Stimulated activated effector memory CD8-positive, alpha-beta T cell treated with anti-CD3 and anti-CD28 coated beads, Interleukin-12 subunit alpha, Interleukin-12 subunit beta, amount 100 ng/mL, for 72 hours (primary cell): ENCODE measurements at regions not wholly inside any gene's neighbourhood (a gene's known extent, or its start where the extent isn't known, plus 50 kb on each side); places are given as distances from the start of the nearest gene placed in this dataset.
"Not testable (repeated sequence)": the region's sequence is repeated elsewhere in the genome, so short reads cannot be mapped to it uniquely, and the experiment has no call there.

Experiments
- ATAC-seq: fragments of 150-1000 bp; cut with Tn5 transposase; 2 replicates; pipeline ENCODE4 v1.10.0; 2021
- DNase-seq, 2 donors: peaks; one replicate each; pipeline ENCODE4 v3.0.0; 2021 to 2022; ENCODE audit warnings: low spot score in 2 of 2
- H3K27ac Mint-ChIP-seq: one replicate; pipeline ENCODE4 v1.8.0; 2022; ENCODE audit warnings: mild to moderate bottlenecking, mixed read lengths
- H3K36me3 Mint-ChIP-seq: one replicate; pipeline ENCODE4 v1.8.0; 2022; ENCODE audit warnings: mild to moderate bottlenecking, mixed read lengths
- H3K4me1 Mint-ChIP-seq: one replicate; pipeline ENCODE4 v1.8.0; 2022; ENCODE audit warnings: mixed read lengths
- H3K4me3 Mint-ChIP-seq: one replicate; pipeline ENCODE4 v1.8.0; 2022; ENCODE audit warnings: mild to moderate bottlenecking, mixed read lengths
- H3K9me3 Mint-ChIP-seq: one replicate; pipeline ENCODE4 v1.8.0; 2022; ENCODE audit warnings: mixed read lengths

DNA sequence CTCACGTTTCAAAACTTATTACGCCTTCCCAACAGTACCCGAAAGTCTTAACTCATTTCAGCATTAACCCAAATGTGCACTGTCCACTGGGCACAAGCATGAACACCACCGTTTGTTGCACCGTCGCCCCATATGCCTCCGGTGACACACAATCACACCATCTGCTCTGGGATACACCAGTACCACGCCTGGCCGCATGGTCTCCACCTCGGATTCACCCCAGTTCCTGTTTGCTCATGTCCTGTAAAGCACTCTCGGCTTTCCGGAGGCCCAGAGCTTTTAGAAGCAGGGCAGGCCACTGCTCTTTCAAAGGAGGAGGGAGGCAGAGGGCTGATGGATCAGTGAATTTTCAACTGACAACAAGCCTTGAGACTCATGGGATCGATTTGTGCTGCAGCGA lies 1570.0 kb upstream of the DEFB115 start:
- no peak for ATAC-seq
- H3K27ac Mint-ChIP-seq: no peak overlapping the region
- H3K36me3 Mint-ChIP-seq: no peaks in the 10 kb centered on the region
- no peak for DNase-seq
- H3K9me3 Mint-ChIP-seq: peaks cover 13% of the 10 kb centered on the region
- H3K4me3 Mint-ChIP-seq: no peak overlapping the region
- no peaks in the 10 kb centered on the region for H3K4me1 Mint-ChIP-seq

DNA sequence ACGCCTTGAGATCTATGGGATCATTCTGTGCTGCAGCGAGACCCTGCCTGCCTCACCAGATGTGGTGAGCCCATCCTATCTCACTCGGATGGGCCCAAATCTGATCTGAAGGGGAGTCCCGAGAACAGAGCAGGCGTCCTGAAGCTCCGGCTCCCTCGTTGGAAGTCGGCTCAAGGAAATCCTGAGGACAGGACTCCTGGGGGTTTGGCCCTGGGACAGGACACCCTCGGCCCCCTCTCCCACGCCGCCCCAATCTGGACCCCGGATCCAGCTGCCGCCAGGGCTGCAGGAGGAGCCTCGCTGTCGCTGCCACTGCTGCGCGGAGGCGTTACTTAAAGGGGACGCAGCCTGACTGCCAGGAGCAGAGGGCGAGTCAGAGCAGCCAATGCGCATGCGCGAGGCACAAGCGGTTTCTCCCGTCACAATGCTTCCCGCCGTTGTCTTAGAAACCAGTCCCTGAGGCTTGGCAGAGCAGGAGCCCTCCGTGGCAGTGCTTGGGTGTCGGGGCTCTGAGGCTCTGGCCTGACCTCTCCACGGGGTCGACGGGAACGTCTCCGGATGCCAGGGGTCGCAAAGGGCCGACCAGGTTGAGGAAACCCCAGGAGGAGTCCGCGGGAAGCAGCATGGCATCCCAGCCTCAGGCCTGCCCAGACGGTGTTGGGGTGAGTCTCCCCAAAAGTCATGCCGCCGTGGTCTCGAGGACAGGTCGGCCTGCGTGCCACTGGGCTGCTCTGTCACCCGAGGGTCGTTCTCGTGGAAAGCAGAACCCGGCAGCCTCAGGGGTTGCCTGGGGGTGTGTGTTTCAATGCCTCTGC lies 1567.8 kb upstream of the DEFB115 start:
- no peak overlapping the region for H3K4me3 Mint-ChIP-seq
- no peaks in the 10 kb centered on the region for H3K36me3 Mint-ChIP-seq
- DNase-seq (no peak), ATAC-seq (no peak)
- peaks cover 13% of the 10 kb centered on the region for H3K9me3 Mint-ChIP-seq
- no peaks in the 10 kb centered on the region for H3K4me1 Mint-ChIP-seq
- no peak overlapping the region for H3K27ac Mint-ChIP-seq

DNA sequence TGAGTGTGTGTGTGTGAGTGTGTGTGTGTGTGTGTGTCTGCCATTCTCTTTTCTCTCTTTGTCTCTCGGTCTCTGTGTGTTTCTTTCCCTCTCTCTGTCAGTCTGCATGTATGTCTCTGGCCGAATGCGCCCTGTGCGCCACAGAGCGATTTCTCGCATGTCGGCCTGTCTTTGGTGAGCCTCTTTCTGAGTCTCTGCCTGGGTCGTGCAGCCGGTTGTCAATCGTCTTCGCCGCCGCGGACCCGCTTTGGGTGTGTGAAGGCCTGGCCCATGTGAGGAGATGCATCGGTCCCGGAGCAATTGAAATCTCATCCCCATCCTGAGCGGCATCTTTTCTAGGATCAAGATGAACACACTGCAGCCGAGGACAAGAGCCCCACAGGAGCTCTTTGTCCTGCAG lies 1567.2 kb upstream of the DEFB115 start:
- H3K36me3 Mint-ChIP-seq: no peaks in the 10 kb centered on the region
- H3K9me3 Mint-ChIP-seq: peaks cover 11% of the 10 kb centered on the region
- no peaks in the 10 kb centered on the region for H3K4me1 Mint-ChIP-seq
- no peak overlapping the region for H3K4me3 Mint-ChIP-seq
- no peak overlapping the region for H3K27ac Mint-ChIP-seq
- no peak for DNase-seq
- ATAC-seq: no peak

DNA sequence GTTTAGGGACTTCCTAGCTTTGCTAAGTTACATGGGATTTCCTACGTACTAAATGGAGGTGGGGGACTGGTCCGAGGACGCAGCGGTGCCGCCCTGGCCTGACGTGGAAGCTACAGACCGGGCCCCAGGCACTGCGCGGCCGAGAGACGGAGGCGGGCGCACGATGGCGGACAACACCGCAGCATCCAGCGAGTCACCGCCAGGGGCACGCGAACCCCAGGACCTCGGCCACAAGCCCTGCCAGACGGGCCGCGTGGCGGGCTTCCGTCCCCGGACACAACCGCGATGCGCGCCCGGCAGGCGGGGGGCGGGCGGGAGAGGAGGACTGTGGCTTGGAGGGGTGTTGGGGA lies 1516.9 kb upstream of the DEFB115 start:
- Mint-ChIP-seq H3K9me3 (peaks cover 11% of the 10 kb centered on the region), H3K36me3 (no peaks in the 10 kb centered on the region), H3K27ac (no peak overlapping the region), H3K4me3 (no peak overlapping the region), H3K4me1 (no peaks in the 10 kb centered on the region)
- ATAC-seq (no peak), DNase-seq (no peak)

DNA sequence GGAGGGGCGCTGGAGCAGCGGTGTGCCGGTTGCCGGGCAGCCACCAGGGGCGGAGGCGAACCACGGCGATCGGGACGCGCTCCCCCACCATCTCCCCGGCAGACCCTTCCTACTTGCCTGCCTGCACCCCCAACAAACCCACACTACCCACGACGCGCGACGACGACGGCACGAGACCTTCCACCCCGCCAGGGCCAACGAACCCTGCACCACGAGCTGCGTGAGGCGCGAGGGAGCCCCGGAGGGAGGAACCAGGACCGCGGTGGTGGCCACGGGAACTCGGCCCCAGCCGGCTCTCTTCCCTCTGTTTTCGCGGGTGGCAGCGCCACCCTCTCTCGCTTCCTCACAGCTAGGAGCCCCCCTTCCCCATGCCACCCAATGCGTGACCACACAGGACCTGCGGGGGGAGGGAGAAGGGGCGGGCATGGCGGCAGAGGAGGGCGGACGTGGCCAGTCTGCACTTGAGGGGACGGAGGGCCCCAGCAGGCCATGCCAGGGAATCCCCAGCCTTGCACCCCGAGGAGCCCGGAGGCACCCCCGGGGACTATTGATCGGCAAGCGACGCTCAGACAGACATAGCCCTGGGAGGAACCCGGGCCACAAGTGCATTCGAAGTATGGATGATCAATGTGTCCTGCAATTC lies 1516.4 kb upstream of the DEFB115 start:
- H3K4me3 Mint-ChIP-seq: no peak overlapping the region
- no peaks in the 10 kb centered on the region for H3K4me1 Mint-ChIP-seq
- ATAC-seq (no peak), DNase-seq (no peak)
- H3K27ac Mint-ChIP-seq: no peak overlapping the region
- peaks cover 11% of the 10 kb centered on the region for H3K9me3 Mint-ChIP-seq
- H3K36me3 Mint-ChIP-seq: no peaks in the 10 kb centered on the region

DNA sequence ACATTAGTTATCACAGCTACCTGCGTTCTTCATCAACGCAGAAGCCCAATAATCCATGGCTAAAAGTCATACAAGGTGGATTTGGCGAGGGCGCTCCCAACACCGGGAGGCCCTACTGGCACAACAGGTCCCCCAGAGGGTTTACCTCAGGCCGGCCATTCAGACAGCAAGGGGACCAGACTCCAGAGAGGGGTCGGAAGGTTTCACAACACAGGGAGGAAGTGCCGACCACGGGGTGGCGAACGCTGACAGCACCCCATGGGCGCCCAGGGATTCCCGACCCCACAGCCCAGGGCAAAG lies 1515.9 kb upstream of the DEFB115 start:
- no peaks in the 10 kb centered on the region for H3K36me3 Mint-ChIP-seq
- H3K4me3 Mint-ChIP-seq: no peak overlapping the region
- no peaks in the 10 kb centered on the region for H3K4me1 Mint-ChIP-seq
- peaks cover 11% of the 10 kb centered on the region for H3K9me3 Mint-ChIP-seq
- H3K27ac Mint-ChIP-seq: no peak overlapping the region
- DNase-seq (no peak), ATAC-seq (no peak)

DNA sequence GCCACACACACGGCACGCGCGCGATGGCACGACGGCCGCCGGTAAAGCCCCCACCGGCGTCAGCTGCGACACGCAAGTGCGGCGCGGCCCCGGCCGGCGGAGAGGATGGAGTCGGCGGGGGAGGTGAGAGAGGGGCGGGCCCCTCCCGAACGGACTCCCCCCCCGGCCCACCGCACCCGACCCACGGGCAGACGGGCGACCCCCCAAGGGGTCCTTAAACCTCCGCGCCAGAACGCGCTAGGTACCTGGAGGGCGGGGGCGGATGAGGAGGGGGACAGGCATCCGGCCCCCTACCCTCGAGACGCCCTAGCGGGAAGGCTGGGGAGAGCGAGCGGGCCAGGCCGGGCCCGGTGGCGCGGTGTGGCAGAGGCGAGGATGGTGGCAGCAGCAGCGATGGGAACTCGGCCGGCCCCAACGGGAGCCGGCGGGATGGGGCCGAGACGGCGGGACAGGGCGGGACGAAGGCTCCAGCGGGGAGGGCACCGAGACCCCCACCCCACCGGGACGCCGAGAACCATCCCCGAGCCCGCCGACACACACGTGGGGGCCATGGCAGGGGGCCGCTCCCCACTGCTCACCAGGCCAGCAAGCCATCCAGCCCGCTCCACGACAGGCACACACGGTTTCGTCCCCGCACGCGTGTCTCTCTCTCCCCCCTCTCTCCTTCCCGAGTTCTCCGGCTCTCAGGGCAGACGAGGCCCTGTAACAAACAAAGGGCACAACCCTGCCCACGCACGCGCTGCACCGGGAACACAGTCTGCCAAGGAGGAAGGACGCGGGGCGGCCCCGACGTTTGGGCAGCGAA lies 1515.4 kb upstream of the DEFB115 start:
- Mint-ChIP-seq H3K4me3 (no peak overlapping the region), H3K9me3 (peaks cover 12% of the 10 kb centered on the region), H3K4me1 (no peaks in the 10 kb centered on the region), H3K27ac (no peak overlapping the region), H3K36me3 (no peaks in the 10 kb centered on the region)
- DNase-seq (no peak), ATAC-seq (peak; percentile 28)

DNA sequence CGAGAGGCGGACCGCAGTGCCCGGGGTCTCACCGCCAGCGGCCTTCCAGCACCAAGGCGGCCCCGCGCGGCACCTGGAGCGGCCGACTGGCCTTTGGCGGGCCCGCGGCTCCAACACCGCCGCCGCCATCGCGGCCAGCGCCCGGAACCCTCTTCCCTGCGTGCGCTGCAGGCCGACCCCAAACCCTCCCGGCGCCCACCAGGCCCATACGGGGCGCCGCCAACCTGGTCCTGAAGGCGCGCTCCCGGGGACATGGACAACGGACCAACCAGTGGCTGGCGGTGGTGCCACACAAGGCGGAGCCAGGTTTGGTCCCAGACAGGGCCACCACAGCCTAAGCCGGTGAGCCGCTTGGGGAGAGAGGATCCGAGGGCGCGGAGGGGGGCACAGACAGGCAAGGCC lies 1514.8 kb upstream of the DEFB115 start:
- H3K27ac Mint-ChIP-seq: no peak overlapping the region
- H3K4me3 Mint-ChIP-seq: no peak overlapping the region
- no peaks in the 10 kb centered on the region for H3K36me3 Mint-ChIP-seq
- no peak for ATAC-seq
- no peak for DNase-seq
- no peaks in the 10 kb centered on the region for H3K4me1 Mint-ChIP-seq
- peaks cover 11% of the 10 kb centered on the region for H3K9me3 Mint-ChIP-seq

DNA sequence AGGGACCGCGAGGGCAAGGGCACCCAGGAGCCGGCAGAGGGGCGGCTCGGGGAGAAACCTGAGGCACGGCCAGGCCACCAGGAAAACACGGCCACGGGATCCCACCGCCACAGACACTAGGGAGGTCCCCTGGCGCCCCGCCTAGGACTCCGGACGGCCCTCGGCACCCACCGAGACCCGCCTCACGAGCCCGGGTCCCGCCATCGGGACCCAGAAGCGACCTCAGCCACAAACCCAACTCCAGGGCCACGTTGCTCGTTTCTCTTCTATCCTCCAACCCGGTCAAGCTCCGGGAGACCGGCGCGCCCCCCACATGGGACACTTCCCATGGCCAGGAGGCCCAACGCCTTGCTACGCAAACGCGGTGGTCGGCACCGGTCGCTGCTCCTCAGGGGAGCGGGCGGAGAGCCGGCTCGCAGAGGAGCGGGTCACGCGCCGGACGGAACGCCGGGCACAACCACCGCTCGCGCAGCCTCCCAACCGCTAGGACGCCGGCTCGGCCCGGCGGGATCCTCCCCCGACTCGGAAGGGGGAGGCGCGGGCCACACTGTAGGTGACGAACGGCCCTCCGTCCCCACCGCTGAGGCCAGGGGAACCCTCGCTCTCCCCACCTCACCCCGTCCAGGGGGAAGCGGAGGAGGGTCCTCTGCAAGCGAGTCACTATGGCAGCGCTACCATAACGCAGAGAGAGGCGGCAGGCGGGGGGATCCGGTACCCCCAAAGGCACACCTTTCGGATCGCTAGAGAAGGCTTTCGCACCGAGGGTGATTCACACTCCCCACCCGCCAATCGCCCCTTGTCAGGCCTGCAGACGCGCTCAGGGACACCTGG lies 1514.1 kb upstream of the DEFB115 start:
- ATAC-seq (no peak), DNase-seq (no peak)
- H3K9me3 Mint-ChIP-seq: peaks cover 7% of the 10 kb centered on the region
- H3K4me3 Mint-ChIP-seq: no peak overlapping the region
- H3K36me3 Mint-ChIP-seq: no peaks in the 10 kb centered on the region
- no peak overlapping the region for H3K27ac Mint-ChIP-seq
- H3K4me1 Mint-ChIP-seq: no peaks in the 10 kb centered on the region

DNA sequence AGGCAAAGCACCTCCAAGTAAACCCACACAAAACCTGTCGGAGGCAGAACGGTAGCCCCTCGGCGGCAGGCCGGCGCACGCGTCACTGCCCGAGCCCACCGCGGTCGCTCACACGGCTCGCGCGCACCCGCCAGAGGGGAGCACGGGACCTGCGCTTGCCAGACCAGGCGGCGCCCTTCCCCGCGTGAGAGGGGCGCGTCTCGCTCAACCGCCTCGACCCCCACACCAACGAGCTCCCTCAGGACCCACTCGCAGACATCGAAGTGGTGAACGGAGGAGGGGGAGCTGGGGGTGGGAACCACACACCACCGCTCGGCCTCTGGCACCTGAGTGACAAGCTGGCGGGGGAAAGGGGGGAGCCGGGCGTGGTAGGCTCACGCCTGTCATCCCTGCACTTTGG lies 1513.4 kb upstream of the DEFB115 start:
- Mint-ChIP-seq H3K4me3 (no peak overlapping the region), H3K36me3 (no peaks in the 10 kb centered on the region), H3K27ac (no peak overlapping the region), H3K9me3 (peaks cover 7% of the 10 kb centered on the region), H3K4me1 (no peaks in the 10 kb centered on the region)
- ATAC-seq (no peak), DNase-seq (no peak)

DNA sequence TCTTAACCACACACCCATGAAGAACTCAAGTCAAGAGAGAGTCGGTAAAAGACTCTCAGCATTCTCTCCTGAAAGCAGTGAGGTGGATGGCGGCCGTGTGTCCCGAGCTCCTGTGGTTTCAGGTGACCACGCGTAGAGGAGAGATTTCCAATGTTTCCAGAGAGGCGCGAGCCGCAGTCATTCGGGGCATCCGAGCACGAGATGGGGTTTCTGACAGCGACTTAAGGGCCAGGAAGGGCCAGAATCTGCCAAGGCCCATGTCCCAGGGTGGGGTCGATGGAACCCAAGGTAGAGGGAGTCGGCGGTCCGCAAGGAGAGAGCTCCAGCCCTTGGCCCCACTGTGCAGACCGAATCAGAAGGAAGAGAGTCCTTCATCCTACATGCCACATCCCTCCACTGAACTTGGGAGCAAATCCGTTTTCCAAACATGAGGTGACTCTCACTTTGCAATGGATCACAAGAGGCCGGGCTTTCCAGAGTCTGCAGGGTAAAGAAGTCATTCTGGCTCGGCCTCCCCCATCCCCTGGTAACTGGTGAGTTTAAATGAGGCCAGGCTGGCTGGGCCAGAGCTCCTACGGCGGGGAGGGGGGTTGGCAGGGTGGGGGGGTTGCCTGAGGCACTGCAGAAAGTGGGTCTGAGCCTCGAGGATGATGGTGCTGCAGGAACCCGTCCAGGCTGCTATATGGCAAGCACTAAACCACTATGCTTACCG lies 1511.8 kb upstream of the DEFB115 start:
- not testable (repeated sequence) for DNase-seq, ATAC-seq, H3K36me3 Mint-ChIP-seq, H3K9me3 Mint-ChIP-seq, H3K4me1 Mint-ChIP-seq, H3K4me3 Mint-ChIP-seq, H3K27ac Mint-ChIP-seq

DNA sequence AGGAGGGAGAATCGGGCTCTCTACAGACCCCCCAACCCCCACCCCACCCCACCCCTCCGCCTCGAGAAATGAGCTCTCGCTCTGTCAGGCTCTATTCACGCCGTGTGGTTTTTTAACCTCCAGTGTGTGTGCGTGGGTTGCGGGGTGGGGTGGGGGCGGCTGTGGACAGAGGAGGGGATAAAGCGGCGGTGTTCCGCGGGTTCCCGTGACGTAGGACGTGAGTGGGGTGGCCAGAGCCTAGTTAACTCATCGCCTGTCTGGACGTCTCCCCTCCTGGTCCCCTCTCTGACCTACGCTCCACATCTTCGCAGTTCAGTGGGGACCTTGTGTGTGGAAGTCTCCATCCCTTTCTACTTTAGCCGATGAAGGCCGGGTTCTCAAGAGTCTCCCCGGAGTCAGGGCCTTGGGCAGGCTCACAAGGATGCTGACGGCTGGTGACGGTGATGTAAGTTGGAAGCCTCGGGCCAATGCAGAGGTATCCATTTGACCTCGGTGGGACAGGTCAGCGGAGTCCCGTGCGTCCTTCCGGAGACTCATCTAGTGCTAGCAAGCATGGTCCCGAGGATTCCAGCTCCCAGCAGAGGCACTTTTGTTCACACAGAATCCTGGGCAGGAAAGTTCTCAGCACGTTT lies 1507.1 kb upstream of the DEFB115 start:
- Mint-ChIP-seq H3K9me3 (peaks cover 31% of the 10 kb centered on the region), H3K4me3 (no peak overlapping the region), H3K27ac (no peak overlapping the region), H3K36me3 (no peaks in the 10 kb centered on the region), H3K4me1 (no peaks in the 10 kb centered on the region)
- ATAC-seq: no peak
- DNase-seq: no peak

DNA sequence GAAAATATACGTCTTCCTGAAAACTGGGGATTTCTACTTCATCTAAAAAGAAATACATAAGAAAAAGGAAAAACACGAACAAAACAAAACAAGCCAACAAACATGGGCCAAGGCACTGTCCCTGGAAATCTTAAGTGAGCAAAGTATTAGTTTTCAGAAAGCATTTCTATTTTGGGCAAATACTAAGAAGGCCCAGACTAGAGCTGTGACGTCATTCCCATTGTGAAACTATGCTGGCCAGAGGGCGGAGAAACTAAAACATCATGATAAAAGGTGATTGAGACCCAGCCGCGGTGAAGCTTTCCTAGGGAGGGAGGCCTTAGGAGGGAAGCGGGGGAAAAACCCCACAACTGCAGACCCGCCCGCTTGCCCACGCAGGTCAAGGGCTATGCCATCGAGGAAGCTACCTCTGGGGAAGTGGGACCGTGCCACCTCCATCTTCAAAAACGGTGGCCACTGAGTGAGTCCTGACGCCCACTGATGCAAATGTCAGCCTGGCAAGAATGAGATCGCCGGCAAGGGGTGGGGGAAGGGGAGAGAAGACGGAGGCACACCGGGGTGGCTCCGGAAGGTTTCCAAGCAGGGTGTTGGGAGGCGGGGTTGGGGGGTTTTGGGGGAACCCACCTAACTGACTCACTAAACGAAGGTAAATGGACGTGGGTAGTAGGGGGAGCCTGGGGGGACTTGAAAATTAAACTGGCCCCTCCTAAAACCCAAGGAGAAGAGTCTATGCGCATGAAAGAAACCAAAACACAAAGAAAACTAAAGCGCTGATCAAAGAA lies 1504.6 kb upstream of the DEFB115 start:
- H3K36me3 Mint-ChIP-seq, DNase-seq, ATAC-seq, H3K27ac Mint-ChIP-seq, H3K4me3 Mint-ChIP-seq, H3K4me1 Mint-ChIP-seq: not testable (repeated sequence)
- H3K9me3 Mint-ChIP-seq: peaks cover 35% of the 10 kb centered on the region

DNA sequence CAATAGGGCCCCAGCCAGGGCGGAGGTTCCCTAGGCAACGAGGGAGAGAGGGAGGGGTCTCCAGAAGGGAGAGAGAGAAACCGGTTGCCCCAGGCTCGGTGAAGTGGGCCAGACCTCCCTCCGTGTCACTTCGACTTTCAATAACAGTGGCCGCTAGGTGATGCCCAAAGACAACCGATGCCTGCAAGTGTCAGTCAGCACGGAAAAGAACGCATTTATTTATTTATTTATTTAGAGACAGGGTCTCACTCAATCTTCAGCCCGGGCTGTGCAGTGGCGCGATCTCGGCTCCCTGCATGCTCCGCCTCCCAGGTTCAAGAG lies 1504.1 kb upstream of the DEFB115 start:
- not testable (repeated sequence) for H3K4me3 Mint-ChIP-seq, DNase-seq, H3K36me3 Mint-ChIP-seq, H3K4me1 Mint-ChIP-seq, H3K27ac Mint-ChIP-seq, ATAC-seq
- peaks cover 35% of the 10 kb centered on the region for H3K9me3 Mint-ChIP-seq
